ENCODE measurements at regions not wholly inside any gene's neighbourhood (a gene's known extent, or its start where the extent isn't known, plus 50 kb on each side); places are given as distances from the start of the nearest gene placed in this dataset.

- Histone ChIP-seq H3K4me2 (no peak overlapping the region), H3K9ac (no peak overlapping the region), H3K9me3 (no peaks in the 10 kb centered on the region), H3K27ac (no peak overlapping the region), H4K20me1 (no peaks in the 10 kb centered on the region), H3K36me3 (no peaks in the 10 kb centered on the region), H3K4me3 (no peak overlapping the region), H3K4me1 (peaks cover 25% of the 10 kb centered on the region), H3K27me3 (no peaks in the 10 kb centered on the region)
- TF ChIP-seq Cebpa-rat (IDR thresholded peaks at IDR 0.05): no peak
These were observed 211.6 kb downstream of the KIF26A start for GRCh38 chr14:104349950-104350349.

GRCh38 chr14:104350463-104351185, 212.2 kb downstream of the KIF26A start:
- no peak for TF ChIP-seq Cebpa-rat (IDR thresholded peaks at IDR 0.05)
- no peaks in the 10 kb centered on the region for H4K20me1 ChIP-seq
- no peak overlapping the region for H3K27ac ChIP-seq
- H3K27me3 ChIP-seq: no peaks in the 10 kb centered on the region
- no peak overlapping the region for H3K4me3 ChIP-seq
- no peaks in the 10 kb centered on the region for H3K9me3 ChIP-seq
- no peak overlapping the region for H3K4me2 ChIP-seq
- H3K36me3 ChIP-seq: no peaks in the 10 kb centered on the region
- no peak overlapping the region for H3K9ac ChIP-seq
- peaks cover 20% of the 10 kb centered on the region for H3K4me1 ChIP-seq

GRCh38 chr14:104351849-104352492, 213.6 kb downstream of the KIF26A start:
- H3K36me3 ChIP-seq: no peaks in the 10 kb centered on the region
- H3K9ac ChIP-seq: no peak overlapping the region
- H4K20me1 ChIP-seq: no peaks in the 10 kb centered on the region
- H3K4me1 ChIP-seq: peaks cover 11% of the 10 kb centered on the region
- H3K27ac ChIP-seq: no peak overlapping the region
- H3K27me3 ChIP-seq: no peaks in the 10 kb centered on the region
- no peak for TF ChIP-seq Cebpa-rat (IDR thresholded peaks at IDR 0.05)
- H3K4me3 ChIP-seq: no peak overlapping the region
- no peak overlapping the region for H3K4me2 ChIP-seq
- no peaks in the 10 kb centered on the region for H3K9me3 ChIP-seq

- H4K20me1 ChIP-seq: no peaks in the 10 kb centered on the region
- no peak for TF ChIP-seq Cebpa-rat (IDR thresholded peaks at IDR 0.05)
These were observed 214.3 kb downstream of the KIF26A start for GRCh38 chr14:104352493-104353220.

GRCh38 chr14:104353221-104353920, 215.0 kb downstream of the KIF26A start:
- H3K4me2 ChIP-seq: no peak overlapping the region
- no peaks in the 10 kb centered on the region for H3K36me3 ChIP-seq
- H3K27me3 ChIP-seq: no peaks in the 10 kb centered on the region
- H4K20me1 ChIP-seq: no peaks in the 10 kb centered on the region
- TF ChIP-seq Cebpa-rat (IDR thresholded peaks at IDR 0.05): no peak
- H3K9me3 ChIP-seq: no peaks in the 10 kb centered on the region
- H3K9ac ChIP-seq: no peak overlapping the region
- H3K4me1 ChIP-seq: peaks cover 6% of the 10 kb centered on the region; the same call in 1 of the 2 replicates
- no peak overlapping the region for H3K4me3 ChIP-seq
- H3K27ac ChIP-seq: no peak overlapping the region

More at GRCh38 chr14:104352493-104353220, 214.3 kb downstream of the KIF26A start:
- Histone ChIP-seq H3K27ac (no peak overlapping the region), H3K4me2 (no peak overlapping the region), H3K4me3 (no peak overlapping the region), H3K9me3 (no peaks in the 10 kb centered on the region), H3K9ac (no peak overlapping the region), H3K4me1 (peaks cover 6% of the 10 kb centered on the region; the same call in 1 of the 2 replicates), H3K27me3 (no peaks in the 10 kb centered on the region), H3K36me3 (no peaks in the 10 kb centered on the region)

- no peak overlapping the region for H3K27ac ChIP-seq
- H3K4me3 ChIP-seq: no peak overlapping the region
- H3K36me3 ChIP-seq: no peaks in the 10 kb centered on the region
- H3K4me1 ChIP-seq: peaks cover 6% of the 10 kb centered on the region; the same call in 1 of the 2 replicates
- no peak for TF ChIP-seq Cebpa-rat (IDR thresholded peaks at IDR 0.05)
- no peaks in the 10 kb centered on the region for H4K20me1 ChIP-seq
- no peak overlapping the region for H3K4me2 ChIP-seq
- no peaks in the 10 kb centered on the region for H3K27me3 ChIP-seq
- no peaks in the 10 kb centered on the region for H3K9me3 ChIP-seq
- H3K9ac ChIP-seq: no peak overlapping the region
These were observed 215.7 kb downstream of the KIF26A start for GRCh38 chr14:104353921-104354701.

- Histone ChIP-seq H3K4me1 (peaks cover 9% of the 10 kb centered on the region), H4K20me1 (no peaks in the 10 kb centered on the region), H3K9me3 (no peaks in the 10 kb centered on the region), H3K27ac (no peak overlapping the region; the same call in 1 of the 2 replicates), H3K27me3 (no peaks in the 10 kb centered on the region), H3K4me2 (no peak overlapping the region), H3K36me3 (no peaks in the 10 kb centered on the region), H3K9ac (no peak overlapping the region), H3K4me3 (no peak overlapping the region)
- TF ChIP-seq Cebpa-rat (IDR thresholded peaks at IDR 0.05): no peak
These were observed 217.0 kb downstream of the KIF26A start for GRCh38 chr14:104355101-104356019.

GRCh38 chr14:104356020-104356737, 217.8 kb downstream of the KIF26A start:
- H3K4me2 ChIP-seq: no peak overlapping the region
- no peak overlapping the region for H3K27ac ChIP-seq
- no peak overlapping the region for H3K4me3 ChIP-seq
- H3K9ac ChIP-seq: no peak overlapping the region
- no peaks in the 10 kb centered on the region for H4K20me1 ChIP-seq
- peaks cover 17% of the 10 kb centered on the region for H3K4me1 ChIP-seq
- H3K9me3 ChIP-seq: no peaks in the 10 kb centered on the region
- H3K27me3 ChIP-seq: no peaks in the 10 kb centered on the region
- TF ChIP-seq Cebpa-rat (IDR thresholded peaks at IDR 0.05): no peak
- H3K36me3 ChIP-seq: no peaks in the 10 kb centered on the region
